GM19238 (cell line): ENCODE measurements at regions not wholly inside any gene's neighbourhood (a gene's known extent, or its start where the extent isn't known, plus 50 kb on each side); places are given as distances from the start of the nearest gene placed in this dataset.
A peak's percentile ranks its signal among the peaks of the same experiment; 100 is the strongest.

Experiments used
- DNase-seq: peaks from one replicate; pipeline ENCODE4 v3.0.0; 2011; ENCODE audit warnings: low spot score; ENCODE audit not compliant: insufficient read length

DNA sequence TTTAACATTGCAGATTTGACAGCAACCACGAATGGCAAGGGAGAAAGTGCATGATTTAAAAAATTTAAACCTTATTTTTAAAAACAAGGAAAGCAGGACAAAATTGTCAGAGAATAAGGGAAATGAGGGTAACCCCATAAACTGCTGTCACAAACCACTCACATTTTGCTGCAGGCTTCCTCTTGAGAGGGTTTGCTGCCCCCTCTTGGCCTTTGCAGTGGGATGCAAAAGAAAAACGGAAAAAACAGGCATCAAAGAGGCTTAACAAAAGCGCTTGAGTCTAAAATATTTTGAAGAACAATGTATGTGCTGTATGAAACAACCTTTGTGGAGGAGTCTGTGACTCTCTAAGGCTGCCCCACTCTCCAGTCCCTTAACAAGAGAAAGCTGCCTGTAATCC is 91.6 kb downstream of the TMX3 start:
- peak; percentile 1 for DNase-seq

DNA sequence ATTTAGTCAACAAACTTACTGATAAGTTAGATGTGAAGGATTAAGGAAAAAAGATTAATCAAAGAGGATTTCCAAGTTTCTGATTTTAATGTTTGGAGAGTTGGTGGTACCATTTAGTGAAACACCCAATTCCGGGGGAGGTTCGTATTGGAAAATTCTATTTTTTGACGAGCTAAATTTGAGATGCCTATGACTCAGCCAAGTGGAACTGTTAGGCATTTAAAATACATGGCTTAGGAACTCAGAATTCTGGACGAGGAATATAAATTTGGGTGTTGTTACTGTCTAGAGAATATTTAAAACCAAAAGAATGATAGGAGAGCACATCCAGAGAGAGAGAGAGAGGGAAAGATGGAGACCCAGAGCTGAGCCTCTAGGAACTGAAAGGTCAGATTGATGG is 103.6 kb downstream of the TMX3 start:
- no peak for DNase-seq

GRCh38 chr18:68608851-68609490 is 105.9 kb downstream of the TMX3 start:
- no peak for DNase-seq

GRCh38 chr18:68607852-68608251 is 107.1 kb downstream of the TMX3 start:
- DNase-seq: no peak

DNA sequence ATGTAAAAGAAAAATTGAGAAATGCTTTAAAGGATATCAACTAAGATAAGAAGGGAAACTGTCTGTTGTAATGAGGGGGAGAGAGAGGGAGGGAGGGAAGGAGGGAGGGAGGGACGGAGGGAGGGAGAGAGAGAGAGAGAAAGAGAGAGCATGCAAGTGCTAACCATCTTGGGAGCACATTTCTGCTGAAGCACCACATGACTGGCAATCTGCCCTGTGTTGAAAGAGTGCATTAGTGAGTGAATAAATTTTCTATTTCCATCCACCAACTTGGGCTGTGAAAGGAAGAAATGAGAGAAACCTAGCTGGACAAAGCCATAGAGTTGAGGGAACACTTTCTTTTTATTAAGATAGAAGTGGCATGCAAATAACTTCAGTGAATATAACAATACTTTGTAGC is 110.7 kb downstream of the TMX3 start:
- DNase-seq: no peak

GRCh38 chr18:68596016-68596415 is 118.9 kb downstream of the TMX3 start:
- DNase-seq: no peak

DNA sequence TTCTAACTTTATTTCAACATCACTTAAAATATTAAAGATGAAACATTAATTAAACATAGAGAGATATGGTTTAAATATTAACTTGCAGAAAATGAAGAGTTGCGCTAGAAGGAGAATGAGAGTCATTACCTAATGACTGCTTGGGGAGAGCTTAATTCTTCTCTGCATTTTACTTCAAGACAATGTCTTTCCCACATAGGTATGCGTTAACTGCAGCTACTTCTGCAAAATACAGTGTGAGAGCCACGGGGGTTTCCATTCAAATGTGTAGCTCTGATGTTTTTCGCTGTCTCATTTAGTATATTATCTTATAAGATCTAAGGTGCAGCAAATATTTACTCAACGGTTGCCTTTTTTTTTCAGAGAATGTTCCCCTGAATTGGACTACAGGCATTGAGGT is 126.7 kb downstream of the TMX3 start:
- no peak for DNase-seq

DNA sequence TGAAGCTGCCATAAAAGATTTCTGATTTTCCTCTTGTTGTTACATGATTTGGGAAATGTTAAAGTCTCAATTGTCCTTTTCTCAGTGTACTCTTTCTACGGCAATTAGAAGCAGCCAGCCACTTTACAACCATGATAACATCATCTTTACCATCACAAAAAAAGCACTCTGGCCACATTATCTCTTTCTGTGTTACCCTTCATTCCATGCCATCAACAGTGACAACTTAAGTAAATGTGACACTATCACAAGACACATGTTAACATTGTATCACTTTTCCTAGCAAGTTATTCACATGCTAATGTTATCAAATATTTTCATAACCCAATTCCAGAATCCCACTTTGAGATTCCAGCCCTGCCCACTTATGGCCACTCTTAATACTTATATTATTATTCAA is 131.2 kb downstream of the TMX3 start:
- no peak for DNase-seq

- no peak for DNase-seq
Measured at GRCh38 chr18:68574311-68574710, 140.6 kb downstream of the TMX3 start.

- DNase-seq: no peak
Measured at GRCh38 chr18:68569936-68570335, 145.0 kb downstream of the TMX3 start.

DNA sequence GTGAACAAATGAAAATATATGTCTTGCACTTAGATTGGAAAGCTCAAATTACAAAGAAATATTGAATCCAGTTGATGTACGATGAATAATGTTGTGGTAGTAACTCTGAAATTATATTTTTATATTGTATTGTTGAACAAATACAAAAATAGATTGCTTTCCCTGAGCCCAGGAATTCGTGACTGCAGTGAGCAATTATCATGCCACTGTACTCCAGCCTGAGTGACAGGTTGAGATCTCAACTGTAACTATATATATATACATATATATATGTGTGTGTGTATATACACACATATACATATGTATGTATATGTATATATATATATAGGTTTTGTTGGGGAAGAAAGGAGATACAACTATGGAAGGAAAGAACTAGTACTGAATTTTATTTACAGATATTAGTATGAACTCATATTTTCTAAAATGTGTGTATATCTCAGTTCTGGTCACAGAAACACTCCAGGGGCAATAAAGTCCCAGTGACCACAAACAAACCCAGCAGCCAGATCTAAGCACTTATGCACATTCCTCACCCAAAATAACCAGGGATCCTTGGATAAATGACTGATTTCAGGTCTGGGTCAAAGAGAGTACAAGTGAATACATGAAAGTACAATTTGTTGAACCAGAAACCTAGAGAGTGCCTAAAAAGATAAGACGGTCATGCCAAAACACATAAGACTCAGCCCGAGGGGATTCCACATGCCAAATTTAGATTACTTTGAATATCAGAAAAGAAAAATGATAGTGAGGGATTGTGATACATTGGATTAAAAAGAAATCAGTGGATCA is 146.3 kb downstream of the TMX3 start:
- no peak for DNase-seq

DNA sequence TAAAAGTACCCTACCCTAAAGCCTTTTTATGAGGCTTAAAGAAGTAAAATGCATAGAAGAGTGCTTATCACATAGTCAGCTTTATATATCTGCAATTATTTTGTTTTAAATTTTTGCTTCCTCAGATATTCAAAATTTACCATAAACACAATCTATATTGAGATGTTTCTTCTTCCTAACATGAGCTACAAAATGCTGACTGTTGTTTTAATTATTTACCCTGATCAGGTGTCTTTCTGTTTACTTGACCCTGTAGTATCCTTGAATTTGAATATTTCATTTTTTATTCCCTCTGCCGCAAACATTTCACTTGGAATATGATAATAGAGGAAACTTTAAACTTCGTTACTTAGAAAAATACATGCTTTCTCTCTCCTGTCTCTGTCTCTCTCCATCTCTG is 147.9 kb downstream of the TMX3 start:
- no peak for DNase-seq

DNA sequence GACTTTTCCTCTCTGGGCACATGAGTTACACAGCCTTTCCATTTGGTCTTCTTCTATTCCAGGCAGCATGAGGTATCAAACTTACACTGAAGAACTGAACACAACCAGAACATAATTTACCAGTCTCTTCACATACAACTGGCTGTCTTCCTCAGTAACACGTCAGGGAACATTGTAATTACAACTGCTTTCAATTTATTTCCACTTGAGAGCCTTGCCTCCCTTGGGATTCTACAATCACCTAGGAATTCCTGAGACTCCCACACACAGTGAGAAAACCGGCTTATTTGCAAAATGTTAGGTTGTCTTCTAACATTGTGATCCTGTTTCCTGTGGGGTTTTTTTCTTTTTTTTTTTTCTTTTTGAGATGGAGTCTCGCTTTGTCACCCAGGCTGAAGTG is 149.9 kb downstream of the TMX3 start:
- DNase-seq: no peak

- DNase-seq: no peak
Measured at GRCh38 chr18:68564351-68564750, 150.6 kb downstream of the TMX3 start.

DNA sequence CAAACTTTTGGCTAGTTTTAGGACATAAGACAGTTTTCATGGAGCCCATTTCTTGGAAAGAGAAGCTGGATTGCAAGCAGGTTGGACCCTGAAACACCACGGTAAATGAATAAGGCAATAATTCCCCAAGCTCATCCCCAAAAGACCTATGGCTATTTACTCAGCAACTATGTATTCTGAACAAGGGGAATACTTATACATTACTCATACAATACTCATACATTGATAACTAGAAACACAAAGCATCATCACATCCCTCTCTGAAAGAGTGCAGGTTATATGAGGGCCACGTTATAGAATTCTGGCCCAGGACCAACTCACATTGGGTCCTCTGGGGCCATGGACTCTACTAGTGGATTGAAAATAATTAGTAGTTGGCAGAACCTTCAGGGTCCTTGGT is 154.8 kb downstream of the TMX3 start:
- DNase-seq: no peak

- no peak for DNase-seq
Measured at GRCh38 chr18:68557183-68557582, 157.7 kb downstream of the TMX3 start.

GRCh38 chr18:68555879-68556301 is 159.0 kb downstream of the TMX3 start:
- no peak for DNase-seq

DNA sequence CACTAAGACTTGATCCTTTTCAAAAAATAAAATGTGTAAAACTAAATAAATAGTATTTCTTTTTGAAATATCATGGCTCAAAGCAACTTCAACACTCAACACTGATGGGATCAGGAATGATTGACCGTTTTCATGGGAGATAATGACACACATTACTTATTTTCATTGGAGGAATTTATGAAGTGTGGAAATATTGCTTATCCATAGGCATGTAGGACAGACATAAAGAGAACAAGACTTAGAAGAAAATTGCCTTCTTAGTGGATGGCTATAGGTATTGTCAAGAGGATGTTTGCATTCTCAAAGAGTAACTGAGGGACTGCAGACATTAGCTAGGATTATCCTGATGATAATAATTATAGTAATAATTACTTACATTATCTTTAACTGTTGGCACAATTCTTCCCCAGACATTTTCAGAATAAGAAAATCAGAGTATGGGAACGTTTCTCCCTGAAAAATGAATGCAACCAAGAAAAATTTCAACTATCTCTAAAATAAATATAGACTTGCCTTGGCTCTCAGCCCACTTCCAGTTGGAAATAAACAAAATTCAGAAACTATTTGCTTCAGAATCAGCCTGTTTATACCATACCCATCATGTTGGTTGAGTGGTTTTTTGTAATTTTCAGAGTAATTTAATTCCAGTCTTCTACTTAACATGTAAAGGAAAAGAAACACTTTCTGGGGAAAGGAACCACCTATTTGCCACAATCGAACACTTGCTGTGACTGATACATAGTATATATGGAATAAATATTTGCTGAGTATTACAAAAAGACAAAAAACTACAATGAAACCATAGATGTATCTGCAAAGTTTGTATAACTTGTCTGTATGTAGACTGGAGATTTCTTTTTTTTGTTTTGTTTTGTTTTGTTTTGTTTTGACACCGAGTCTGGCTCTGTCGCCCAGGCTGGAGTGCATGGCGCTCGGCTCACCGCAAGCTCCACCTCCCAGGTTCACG is 165.7 kb downstream of the TMX3 start:
- DNase-seq: no peak

GRCh38 chr18:68543344-68543743 is 171.6 kb downstream of the TMX3 start:
- DNase-seq: no peak

GRCh38 chr18:68542846-68543245 is 172.1 kb downstream of the TMX3 start:
- DNase-seq: no peak

DNA sequence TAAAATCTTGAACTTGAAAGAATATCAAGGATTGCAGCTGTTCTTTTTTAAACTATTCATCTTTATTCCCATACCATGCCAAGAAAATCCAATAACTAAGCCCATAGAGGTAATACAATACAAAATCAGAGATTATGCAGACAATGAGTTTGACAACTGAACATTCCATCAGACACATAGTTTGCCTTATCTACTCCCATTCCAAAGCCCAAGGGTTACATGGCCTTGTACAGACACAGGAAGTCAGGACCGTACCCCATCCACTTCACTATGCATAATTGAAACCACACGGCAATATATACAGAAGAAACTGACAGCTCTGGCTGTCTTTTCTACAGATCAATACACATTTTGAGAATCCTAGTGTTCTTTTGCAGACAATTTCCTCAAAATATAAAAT is 181.3 kb downstream of the TMX3 start:
- DNase-seq: no peak

DNA sequence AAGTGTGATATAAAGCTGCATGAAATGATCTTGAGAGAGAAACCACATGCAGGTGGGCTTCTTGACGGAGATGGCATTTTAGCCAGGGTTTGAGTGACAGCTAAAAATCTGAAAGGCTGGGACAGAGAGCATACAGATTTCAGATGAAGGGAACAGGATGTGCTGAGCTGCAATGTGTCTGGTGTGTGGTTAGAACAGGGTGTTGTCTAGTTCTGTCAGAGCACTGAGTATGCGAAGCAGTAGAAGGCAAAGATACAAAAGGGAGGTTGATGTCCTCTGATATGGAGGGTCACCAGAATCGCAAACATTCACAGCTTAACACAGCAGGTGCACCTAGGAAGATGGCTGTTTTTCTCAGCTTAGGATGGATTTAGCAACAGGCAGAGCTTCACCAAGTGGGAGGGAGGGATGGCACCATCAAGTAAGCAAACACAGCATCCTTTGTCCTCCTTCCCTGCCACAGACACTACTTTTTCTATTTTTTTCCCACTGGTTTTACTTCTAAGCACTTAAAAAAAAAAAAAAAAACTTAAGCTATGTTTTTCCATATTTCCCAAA is 182.5 kb downstream of the TMX3 start:
- no peak for DNase-seq
